Neural crest cell (in vitro differentiated cells): ENCODE measurements at regions not wholly inside any gene's neighbourhood (a gene's known extent, or its start where the extent isn't known, plus 50 kb on each side); places are given as distances from the start of the nearest gene placed in this dataset.
"Not testable (repeated sequence)": the region's sequence is repeated elsewhere in the genome, so short reads cannot be mapped to it uniquely, and the experiment has no call there.

ENCODE experiments used
- DNase-seq: peaks from one replicate; pipeline ENCODE4 v3.0.0; 2021; ENCODE audit warnings: low read depth, mixed read lengths, low spot score
- H3K27ac Mint-ChIP-seq: one replicate; pipeline ENCODE4 v1.8.0; 2021; ENCODE audit warnings: mild to moderate bottlenecking, mixed read lengths; ENCODE audit not compliant: unreplicated experiment
- H3K27me3 Mint-ChIP-seq: 2 replicates; pipeline ENCODE4 v1.8.0; 2021; ENCODE audit warnings: low read depth, mild to moderate bottlenecking, mixed read lengths
- H3K36me3 Mint-ChIP-seq: 2 replicates; pipeline ENCODE4 v1.8.0; 2021; ENCODE audit warnings: low read depth, mild to moderate bottlenecking, mixed read lengths
- H3K4me1 Mint-ChIP-seq: 2 replicates; pipeline ENCODE4 v1.8.0; 2021; ENCODE audit warnings: mixed read lengths
- H3K4me3 Mint-ChIP-seq: one replicate; pipeline ENCODE4 v1.8.0; 2021; ENCODE audit warnings: mild to moderate bottlenecking, mixed read lengths
- H3K9me3 Mint-ChIP-seq: 2 replicates; pipeline ENCODE4 v1.8.0; 2021; ENCODE audit warnings: mixed read lengths
- TF ChIP-seq, protein P1 (sequence below): fragments of 200-600 bp; sonication (generic); conservative IDR thresholded peaks from 2 replicates; pipeline ENCODE4 v1.5.0; 2021; ENCODE audit warnings: antibody characterized with exemption, mild to moderate bottlenecking

DNA sequence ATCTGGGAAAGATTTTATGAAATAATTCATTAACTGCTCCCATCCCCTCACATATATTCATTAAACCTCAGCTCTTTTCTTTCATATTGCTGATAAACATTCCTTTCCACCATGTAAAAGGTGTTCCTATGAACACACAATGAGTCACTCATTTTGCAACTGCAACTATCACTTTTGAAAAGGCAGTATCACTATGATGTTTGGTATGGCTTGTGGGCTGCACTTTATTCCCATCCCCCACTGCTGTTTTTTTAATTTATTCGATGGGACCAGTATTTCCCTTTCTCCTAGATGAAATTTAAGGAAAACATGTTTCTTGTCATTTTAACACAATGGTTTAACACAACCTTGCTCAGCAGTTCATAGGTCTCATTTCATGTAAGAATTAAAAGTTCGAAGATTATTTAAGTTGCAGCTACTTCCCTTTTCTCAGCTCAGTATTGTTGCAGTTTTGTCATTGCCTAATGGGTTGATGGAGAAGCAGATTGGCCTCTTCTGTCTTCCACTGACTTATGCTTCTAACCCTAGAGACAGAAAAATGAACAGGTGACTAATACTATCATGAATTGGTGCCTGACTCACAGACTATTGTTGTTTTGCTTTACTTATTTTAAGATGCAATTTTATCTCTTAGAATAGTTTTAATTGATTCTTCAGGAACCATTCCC lies 280.3 kb downstream of the ZPLD1 start:
- H3K27me3 Mint-ChIP-seq: no peaks in the 10 kb centered on the region
- TF ChIP-seq, protein P1, sequence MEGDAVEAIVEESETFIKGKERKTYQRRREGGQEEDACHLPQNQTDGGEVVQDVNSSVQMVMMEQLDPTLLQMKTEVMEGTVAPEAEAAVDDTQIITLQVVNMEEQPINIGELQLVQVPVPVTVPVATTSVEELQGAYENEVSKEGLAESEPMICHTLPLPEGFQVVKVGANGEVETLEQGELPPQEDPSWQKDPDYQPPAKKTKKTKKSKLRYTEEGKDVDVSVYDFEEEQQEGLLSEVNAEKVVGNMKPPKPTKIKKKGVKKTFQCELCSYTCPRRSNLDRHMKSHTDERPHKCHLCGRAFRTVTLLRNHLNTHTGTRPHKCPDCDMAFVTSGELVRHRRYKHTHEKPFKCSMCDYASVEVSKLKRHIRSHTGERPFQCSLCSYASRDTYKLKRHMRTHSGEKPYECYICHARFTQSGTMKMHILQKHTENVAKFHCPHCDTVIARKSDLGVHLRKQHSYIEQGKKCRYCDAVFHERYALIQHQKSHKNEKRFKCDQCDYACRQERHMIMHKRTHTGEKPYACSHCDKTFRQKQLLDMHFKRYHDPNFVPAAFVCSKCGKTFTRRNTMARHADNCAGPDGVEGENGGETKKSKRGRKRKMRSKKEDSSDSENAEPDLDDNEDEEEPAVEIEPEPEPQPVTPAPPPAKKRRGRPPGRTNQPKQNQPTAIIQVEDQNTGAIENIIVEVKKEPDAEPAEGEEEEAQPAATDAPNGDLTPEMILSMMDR: no peak
- H3K4me3 Mint-ChIP-seq: no peak overlapping the region
- no peak for DNase-seq
- H3K9me3 Mint-ChIP-seq: no peaks in the 10 kb centered on the region
- no peak overlapping the region for H3K27ac Mint-ChIP-seq
- H3K4me1 Mint-ChIP-seq: no peaks in the 10 kb centered on the region
- H3K36me3 Mint-ChIP-seq: no peaks in the 10 kb centered on the region

DNA sequence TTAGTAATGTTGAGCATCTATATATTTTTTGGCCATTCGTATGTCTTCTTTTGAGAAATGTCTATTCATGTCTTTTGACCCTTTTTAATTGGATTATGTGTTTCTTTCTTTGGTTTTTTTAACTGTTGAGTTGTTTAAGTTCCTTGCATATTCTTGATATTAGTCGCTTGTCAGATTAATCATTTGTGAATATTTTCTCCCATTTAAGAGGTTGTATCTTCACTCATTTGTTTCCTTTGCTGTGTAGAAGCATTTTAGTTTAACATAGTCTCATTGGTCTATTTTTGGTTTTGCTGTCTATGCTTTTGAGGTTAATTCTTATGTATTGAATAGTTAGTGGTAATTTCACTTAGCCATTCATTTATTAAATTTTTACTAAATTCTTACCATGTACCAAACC lies 283.8 kb downstream of the ZPLD1 start:
- no peak for DNase-seq
- no peak overlapping the region for H3K4me3 Mint-ChIP-seq
- no peaks in the 10 kb centered on the region for H3K9me3 Mint-ChIP-seq
- H3K36me3 Mint-ChIP-seq: no peaks in the 10 kb centered on the region
- no peaks in the 10 kb centered on the region for H3K4me1 Mint-ChIP-seq
- no peak overlapping the region for H3K27ac Mint-ChIP-seq
- H3K27me3 Mint-ChIP-seq: no peaks in the 10 kb centered on the region
- TF ChIP-seq, protein P1: no peak

DNA sequence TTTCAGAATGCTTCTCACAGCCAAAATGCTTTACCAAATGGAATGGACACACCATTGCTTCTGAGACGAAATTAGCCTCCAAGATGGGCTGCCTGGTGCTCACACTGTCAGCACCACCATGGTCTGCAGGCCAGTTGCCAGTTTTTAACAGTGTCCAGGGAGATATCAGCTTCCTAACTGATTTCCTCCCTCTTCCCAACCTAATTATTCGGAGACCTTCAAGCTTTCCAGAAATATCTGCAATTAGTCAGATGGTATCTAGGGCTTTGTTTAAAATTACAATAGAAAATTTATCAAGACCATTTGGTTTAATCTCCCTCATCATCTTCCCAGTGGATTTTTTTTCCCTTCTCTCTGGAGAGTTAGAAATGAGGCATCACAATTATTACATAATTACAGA lies 287.5 kb downstream of the ZPLD1 start:
- TF ChIP-seq, protein P1: no peak
- H3K4me1 Mint-ChIP-seq: no peaks in the 10 kb centered on the region
- H3K27me3 Mint-ChIP-seq: no peaks in the 10 kb centered on the region
- peaks cover 2% of the 10 kb centered on the region for H3K9me3 Mint-ChIP-seq
- no peak overlapping the region for H3K4me3 Mint-ChIP-seq
- no peak overlapping the region for H3K27ac Mint-ChIP-seq
- no peaks in the 10 kb centered on the region for H3K36me3 Mint-ChIP-seq
- no peak for DNase-seq

DNA sequence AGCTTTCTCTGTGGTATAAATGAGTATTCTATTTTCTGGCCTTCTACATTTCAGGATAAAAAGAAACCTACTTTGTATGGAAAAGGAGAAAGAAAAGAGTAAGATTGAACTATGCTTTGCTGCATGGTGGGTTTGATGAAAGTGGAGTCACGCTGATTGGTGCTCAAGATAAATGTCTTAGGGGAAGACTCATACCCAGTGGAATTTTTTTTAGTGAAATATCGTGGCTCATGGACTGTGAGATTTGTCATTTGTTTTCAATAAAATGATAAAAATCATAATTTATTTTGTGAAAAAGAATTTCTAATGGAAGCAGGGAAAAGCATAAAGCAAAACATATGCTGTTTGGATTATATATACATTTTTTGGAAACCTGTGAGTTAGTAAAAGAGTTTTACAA lies 292.5 kb downstream of the ZPLD1 start:
- H3K9me3 Mint-ChIP-seq: peaks cover 2% of the 10 kb centered on the region
- no peaks in the 10 kb centered on the region for H3K4me1 Mint-ChIP-seq
- no peak overlapping the region for H3K4me3 Mint-ChIP-seq
- DNase-seq: no peak
- H3K27ac Mint-ChIP-seq: no peak overlapping the region
- H3K36me3 Mint-ChIP-seq: no peaks in the 10 kb centered on the region
- TF ChIP-seq, protein P1: no peak
- H3K27me3 Mint-ChIP-seq: no peaks in the 10 kb centered on the region

DNA sequence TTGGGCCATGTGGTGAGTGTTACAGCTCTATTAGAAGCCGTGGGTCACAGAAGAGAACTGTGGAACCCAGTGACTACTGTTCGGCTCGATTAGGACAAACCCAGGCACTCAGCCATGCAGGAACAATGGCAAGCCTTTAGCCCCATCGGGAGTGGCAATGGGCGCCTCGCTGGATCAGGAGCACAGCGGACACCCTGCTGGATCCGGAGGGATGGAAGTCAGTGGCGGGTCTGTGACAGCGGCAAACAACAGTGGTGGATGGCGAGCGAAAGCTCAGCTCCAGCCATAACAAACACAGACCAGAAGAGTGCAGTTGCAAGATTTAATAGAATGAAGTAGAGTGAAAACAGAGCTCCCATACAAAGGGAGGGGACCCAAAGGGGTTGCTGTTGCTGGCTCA lies 297.8 kb downstream of the ZPLD1 start:
- not testable (repeated sequence) for H3K36me3 Mint-ChIP-seq, H3K27me3 Mint-ChIP-seq, DNase-seq, H3K9me3 Mint-ChIP-seq, H3K4me1 Mint-ChIP-seq, H3K27ac Mint-ChIP-seq, H3K4me3 Mint-ChIP-seq

DNA sequence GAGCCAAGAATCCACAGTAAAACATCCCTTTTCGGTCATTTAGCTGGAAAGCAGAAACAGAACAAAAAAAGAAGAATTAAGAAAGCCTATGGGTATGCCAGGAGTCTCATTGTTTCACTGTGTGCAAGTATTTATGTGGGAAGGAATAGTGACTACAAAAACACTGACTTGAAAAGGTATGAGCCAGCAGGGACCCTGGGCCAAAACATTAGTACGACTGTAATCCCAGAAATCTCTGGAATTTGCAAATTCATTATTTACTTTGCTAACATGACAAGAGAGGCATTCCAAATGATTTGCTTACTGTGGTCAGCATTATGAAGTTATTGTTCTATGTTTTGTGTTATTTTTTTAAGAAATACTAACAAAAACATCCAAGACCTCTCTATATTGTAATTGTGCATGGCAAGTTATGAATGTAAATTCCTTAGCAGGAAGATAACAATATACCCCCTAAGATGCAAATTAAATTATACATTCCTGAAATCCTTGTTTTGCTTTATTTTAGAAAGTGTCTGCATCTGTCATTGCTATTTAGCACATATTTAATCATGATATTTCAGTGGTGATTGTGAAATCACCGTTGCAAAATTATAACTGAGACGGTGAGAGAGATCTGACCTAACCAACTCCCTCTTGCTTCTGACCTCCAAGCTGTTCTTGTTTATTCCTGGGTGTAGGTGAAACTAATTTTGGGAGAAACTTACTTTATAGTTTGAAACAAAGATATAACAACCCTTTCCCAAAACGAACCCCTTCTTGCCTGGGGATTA lies 299.2 kb downstream of the ZPLD1 start:
- Mint-ChIP-seq H3K4me3 (no peak overlapping the region), H3K27me3 (no peaks in the 10 kb centered on the region), H3K36me3 (no peaks in the 10 kb centered on the region), H3K9me3 (no peaks in the 10 kb centered on the region), H3K27ac (no peak overlapping the region), H3K4me1 (no peaks in the 10 kb centered on the region)
- no peak for DNase-seq
- TF ChIP-seq, protein P1: no peak
